Smooth muscle cell of the brain vasculature (primary cell): ENCODE measurements at regions not wholly inside any gene's neighbourhood (a gene's known extent, or its start where the extent isn't known, plus 50 kb on each side); places are given as distances from the start of the nearest gene placed in this dataset.
"Not testable (repeated sequence)": the region's sequence is repeated elsewhere in the genome, so short reads cannot be mapped to it uniquely, and the experiment has no call there.

Experiments
- DNase-seq: peaks from one replicate; pipeline ENCODE4 v3.0.0-alpha.2; 2012; ENCODE audit warnings: low read depth, low spot score

DNA sequence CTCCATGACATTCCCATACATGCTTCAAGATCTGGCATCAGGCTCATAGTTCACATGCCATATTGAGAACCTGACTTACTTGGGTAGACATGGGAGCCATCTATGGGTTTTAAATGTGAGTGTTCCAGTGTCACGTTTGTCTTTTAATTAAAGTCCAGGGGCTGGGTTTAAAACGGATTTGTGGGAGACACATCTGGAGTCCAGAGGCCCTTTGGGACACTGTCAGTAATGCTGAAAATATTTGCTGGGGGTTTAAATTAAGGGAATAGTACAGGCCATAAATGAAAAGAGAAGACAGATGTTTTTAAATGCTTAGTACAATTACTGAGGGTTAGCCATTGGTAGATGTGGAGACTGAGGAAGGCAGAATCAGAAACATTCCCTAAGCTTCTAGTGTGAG, 478.0 kb downstream of the PID1 start:
- no peak for DNase-seq

DNA sequence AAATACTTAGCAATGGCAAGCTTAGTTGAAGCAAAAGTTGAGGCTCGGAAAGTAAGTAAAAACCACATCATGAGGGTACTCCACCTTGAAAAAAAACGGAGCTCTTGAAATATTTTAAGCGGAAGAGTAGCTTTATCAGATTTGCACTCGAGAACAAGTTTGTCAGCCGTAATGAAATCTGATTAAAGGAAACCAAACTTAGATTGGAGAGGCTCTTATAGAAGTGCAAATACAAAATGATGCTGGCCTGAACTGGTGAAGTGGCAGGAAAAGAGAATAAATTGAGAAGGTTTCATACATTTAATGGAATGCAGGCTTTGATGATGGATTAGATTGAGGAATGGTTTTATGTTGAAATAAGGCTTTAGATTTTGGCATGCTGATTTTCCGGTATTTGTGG, 484.2 kb downstream of the PID1 start:
- no peak for DNase-seq

DNA sequence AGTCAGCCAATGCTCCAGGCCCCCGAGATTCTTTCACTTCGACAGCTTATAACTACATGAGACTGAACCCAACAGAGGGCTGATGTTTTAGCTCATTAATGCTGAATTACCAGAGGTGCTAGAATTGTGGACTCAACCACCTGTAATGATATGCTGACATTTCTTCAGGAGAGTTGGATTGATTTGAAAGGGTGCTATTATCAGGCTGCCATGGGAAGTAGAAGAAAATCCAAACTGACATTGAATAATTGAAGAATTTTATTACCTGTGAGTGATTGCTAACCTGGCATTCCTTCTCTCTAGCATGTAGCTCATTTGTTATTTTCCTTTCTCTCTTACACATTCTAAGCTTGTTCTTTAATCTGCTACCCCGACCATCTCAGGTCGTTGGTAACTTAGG, 488.8 kb downstream of the PID1 start:
- DNase-seq: no peak

GRCh38 chr2:228777855-228778355, 493.2 kb downstream of the PID1 start:
- DNase-seq: no peak

DNA sequence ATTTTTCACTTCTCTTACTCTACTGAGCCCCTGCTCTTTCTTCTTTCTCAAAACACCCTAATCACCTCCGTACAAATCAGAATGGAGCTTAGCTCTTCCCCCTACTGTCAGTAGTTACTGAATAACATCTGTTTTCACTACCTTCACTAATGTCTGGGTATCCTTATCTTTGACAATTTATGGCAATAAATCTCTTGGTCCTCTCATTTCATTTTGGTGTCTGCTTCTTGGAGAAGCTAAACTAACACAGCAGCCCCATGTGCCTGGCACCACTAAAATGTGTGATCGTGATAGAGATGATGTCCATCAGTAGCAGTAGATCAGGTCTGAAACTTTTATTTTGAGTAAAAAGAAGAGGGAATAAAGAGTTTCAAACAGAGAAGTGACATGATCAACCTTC, 496.5 kb downstream of the PID1 start:
- DNase-seq: no peak

DNA sequence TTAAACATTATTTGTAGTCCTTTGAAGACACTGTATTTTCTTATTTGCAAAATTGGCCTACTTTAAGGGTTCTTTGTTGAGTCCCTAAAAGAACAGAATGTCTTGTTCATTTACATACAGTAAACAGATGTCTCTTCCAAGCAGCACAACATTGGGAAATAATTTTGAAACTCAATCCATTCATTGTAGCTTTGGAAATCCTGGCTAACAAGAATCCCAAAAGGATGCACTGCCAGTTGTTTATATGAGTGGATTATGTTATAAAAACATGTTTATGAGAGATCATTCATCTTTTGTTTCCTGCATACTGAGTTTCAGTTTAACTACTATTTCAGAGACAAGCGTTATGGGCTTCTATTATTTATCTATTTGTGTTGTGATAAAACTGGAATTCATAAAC, 499.3 kb downstream of the PID1 start:
- no peak for DNase-seq

DNA sequence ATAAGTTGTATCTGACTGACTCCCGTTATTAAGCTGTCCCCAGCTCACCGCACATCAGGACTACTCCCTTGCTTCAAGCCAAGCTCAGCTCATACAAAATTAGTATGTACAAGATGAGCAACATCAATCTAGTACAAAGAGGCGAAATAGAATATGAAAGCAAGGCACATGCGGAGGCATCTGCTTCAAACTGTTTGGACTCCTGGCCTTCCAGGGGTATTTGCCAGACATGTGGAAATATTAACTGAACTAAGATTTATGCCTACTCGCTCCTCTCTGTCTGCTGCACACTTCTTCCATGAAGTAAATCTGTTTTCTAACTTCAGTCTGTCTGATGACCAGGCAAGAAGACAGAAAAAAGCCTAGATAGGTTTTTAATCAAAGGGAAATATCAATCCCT, 499.8 kb downstream of the PID1 start:
- no peak for DNase-seq

- peak; percentile 61 for DNase-seq
Measured at GRCh38 chr2:228768818-228769217, 502.3 kb downstream of the PID1 start.

GRCh38 chr2:228768141-228768540, 502.9 kb downstream of the PID1 start:
- DNase-seq: not testable (repeated sequence)

GRCh38 chr2:228767196-228767595, 503.9 kb downstream of the PID1 start:
- DNase-seq: peak; percentile 10

DNA sequence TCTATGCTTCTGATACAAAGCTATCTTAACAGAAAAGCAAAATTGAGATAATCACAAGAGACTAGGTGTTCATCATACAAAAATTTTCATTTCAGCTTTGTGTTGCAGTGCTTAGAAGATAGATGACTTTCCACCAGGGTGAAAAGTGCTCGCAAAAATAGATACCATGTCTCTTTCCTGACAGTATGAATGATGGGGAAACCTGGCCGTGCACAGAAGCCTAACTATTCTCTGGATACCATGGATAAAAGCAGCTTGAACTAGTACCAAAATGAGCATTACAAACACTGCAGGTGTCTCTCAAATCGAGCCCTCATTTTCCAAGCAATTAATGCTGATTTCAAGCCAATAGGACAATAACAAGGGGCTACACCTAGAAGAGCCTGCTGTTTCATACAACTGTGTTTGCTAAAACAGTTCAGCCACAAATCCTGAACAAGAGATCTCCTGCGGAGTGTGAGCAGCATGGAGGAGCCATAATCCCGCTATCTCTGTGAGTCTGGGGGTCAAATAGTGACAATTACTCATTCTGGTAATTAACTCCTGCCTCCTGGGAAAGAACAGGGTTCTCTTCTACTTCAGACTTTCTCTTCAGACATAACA, 507.6 kb downstream of the PID1 start:
- DNase-seq: no peak

- no peak for DNase-seq
Measured at GRCh38 chr2:228762565-228762964, 508.5 kb downstream of the PID1 start.

- DNase-seq: not testable (repeated sequence)
Measured at GRCh38 chr2:228755661-228756060, 515.4 kb downstream of the PID1 start.

DNA sequence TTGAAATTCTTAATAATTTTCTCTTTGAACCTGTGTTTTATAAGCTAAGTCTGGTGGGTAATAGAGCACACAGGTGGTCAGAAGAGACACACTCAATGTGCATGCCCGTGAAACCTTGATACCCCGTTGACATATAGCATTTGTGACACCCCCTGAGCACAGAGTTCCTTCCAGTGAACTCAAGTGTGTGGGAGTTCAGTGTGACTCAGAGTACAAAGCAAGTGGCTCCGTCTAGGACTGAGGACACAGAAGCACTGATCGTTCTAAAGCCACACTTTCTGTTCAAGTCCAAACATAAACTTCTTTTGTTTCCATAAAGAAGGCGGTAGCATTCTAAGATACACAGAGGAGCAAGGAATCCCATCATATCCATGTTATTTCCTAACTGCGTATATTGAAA, 523.6 kb downstream of the PID1 start:
- no peak for DNase-seq

- DNase-seq: no peak
Measured at GRCh38 chr2:228738671-228739380, 532.3 kb downstream of the PID1 start.

DNA sequence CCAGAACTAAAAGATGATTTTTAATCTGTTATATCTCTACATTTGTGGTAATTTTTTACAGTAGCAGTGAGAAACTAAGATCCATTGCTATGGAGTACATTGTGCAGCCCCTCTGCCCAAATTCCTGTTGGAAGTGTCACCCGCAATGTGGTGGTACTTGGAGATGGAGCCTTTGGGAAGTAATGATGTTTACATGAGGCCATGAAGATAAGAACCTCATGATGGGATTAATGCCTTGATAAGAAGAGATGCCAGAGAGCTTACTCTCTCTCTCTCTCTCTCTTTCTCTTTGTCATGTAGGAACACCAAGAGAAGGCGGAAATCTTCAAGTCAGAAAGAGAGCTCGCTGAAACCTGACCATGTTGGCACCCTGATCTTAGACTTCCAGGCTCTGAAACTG, 535.4 kb downstream of the PID1 start:
- no peak for DNase-seq

GRCh38 chr2:228731517-228731916, 539.6 kb downstream of the PID1 start:
- no peak for DNase-seq

GRCh38 chr2:228728961-228729360, 542.1 kb downstream of the PID1 start:
- no peak for DNase-seq

DNA sequence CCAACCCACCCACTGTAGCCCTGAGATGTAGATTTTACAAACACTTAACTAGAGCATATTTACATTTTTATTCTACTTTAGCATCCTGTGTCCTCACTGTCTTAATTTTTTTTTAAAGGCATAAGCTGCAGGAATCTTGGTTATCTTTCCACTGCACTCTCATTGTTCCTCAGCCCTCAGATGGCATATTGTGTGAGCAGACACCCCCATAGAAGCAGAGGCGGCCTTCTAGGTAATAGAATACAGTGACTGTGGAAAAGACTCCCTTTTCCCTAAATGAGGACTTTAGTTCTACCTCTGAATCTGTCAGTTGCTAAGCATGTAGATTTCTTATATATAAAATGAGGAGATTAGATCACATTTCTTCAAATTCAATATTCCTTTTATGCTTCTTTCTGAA, 543.5 kb upstream of the SPHKAP start:
- no peak for DNase-seq

DNA sequence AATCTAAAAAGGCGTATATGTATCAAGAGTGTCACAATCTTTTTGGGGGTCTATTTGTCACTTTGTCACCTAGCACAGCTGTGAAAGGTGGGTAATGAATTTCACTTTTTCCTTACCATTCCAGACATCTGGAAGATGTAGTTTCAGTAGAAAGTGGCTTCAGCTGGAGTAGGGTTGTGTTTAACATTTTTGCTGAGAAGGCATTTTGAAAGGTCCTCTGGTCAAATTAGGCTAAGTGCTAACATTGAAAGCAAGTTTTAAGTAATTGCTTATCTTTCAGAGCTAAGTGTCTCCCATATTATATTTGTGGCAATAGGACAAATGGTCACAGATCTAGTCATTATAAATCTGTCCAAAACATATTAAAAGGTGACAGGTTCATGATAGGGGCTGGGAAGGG, 542.1 kb upstream of the SPHKAP start:
- no peak for DNase-seq

- DNase-seq: no peak
Measured at GRCh38 chr2:228722311-228722710, 540.8 kb upstream of the SPHKAP start.

GRCh38 chr2:228720895-228721294, 539.4 kb upstream of the SPHKAP start:
- DNase-seq: no peak

DNA sequence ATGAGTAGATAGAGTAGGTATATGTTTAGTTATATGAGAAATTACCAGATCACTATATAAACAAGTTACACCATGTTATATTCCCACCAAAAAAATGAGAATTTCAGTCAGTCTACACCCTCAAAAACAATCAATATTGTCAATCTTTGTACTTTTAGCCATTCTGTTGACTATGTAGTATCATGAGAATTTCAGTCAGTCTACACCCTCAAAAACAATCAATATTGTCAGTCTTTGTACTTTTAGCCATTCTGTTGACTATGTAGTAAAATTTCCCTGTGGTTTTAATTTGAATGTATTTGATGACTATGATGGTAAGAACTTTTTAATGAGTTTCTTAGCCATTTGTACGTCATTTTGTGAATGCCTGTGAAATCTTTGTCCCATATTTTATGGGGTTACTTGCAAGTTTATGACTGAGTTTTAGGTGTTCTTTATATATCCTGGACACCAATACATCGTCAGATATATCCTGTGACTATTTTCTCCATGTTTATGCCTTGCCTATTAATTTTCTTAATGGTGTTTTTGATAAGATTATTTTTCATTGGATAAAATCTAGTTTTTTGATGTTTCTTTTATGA, 528.4 kb upstream of the SPHKAP start:
- DNase-seq: no peak
